GM12872 (cell line): ENCODE measurements at regions not wholly inside any gene's neighbourhood (a gene's known extent, or its start where the extent isn't known, plus 50 kb on each side); places are given as distances from the start of the nearest gene placed in this dataset.

Experiments
- CTCF ChIP-seq: IDR thresholded peaks from 3 replicates; pipeline ENCODE4 v1.5.1; 2011; ENCODE audit warnings: low read depth, mild to moderate bottlenecking, low read length, moderate library complexity; ENCODE audit not compliant: insufficient read depth

DNA sequence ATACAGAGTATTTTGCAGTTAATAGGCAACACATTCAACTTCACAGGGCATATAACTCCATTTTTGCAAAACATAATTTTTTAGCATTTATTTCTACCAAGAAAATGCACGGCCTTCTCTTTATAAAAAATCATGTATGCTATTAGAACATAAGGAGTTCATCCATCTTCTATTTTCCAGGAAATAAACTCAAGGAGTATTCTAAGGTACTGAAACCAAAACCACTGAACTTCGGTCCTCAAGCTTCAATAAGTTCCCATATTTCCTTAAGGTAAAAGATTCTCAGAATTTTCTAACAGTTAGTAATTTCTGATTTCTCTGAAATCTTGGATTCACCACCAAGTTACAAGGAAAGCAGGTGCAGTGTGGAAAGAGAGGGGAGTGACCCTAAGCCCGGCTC is 113.3 kb upstream of the DIO2 start:
- no peak for TF ChIP-seq CTCF

DNA sequence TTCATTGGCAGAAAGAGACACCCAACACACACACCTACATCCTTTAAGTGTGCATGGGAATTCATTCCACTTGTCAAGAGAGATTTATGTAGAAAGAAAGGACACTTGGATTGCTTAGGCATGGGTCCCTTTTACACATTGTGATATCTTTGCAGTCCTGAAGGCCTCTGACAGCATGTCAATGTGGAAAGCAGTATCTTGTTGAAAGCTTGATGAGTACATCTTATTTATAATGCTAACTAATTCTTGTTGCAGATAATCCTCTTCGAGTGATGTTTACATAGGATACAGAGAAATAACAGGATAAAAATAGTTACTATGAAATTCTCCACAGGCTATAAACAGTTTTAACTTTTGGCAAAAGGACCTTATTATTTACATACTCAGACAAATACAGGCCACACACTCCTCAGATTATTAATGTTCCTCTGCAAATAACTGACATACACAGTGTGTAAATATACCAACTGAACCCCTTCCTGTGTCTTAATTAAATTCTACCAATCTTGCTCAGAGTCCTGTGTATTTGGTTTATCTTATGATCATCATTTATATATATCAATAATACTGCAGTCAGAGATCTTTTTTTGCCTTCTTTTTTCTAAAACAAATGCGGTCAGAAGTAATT is 111.8 kb upstream of the DIO2 start:
- no peak for TF ChIP-seq CTCF

GRCh38 chr14:80316441-80316840 is 105.1 kb upstream of the DIO2 start:
- TF ChIP-seq CTCF = no peak

GRCh38 chr14:80315681-80316080 is 104.4 kb upstream of the DIO2 start:
- no peak for TF ChIP-seq CTCF

DNA sequence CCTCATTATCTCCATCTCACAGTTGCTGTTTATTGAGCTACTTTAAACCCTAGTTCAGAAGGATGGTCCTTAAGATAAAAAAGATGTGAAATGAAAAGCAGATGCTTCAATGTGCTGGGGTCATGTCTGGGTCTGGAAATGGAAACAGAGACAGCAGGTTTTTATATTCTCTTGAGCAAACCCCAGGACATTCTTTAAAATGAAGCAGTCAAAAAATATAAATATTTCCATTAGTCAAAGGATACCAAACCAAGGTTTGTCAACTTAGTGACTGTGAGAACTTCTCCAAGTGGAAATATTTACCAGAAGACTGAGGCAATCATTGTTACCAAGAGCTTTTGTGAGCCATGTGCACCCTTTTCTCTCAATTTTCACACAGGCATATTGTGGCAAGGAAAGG is 102.5 kb upstream of the DIO2 start:
- no peak for TF ChIP-seq CTCF

DNA sequence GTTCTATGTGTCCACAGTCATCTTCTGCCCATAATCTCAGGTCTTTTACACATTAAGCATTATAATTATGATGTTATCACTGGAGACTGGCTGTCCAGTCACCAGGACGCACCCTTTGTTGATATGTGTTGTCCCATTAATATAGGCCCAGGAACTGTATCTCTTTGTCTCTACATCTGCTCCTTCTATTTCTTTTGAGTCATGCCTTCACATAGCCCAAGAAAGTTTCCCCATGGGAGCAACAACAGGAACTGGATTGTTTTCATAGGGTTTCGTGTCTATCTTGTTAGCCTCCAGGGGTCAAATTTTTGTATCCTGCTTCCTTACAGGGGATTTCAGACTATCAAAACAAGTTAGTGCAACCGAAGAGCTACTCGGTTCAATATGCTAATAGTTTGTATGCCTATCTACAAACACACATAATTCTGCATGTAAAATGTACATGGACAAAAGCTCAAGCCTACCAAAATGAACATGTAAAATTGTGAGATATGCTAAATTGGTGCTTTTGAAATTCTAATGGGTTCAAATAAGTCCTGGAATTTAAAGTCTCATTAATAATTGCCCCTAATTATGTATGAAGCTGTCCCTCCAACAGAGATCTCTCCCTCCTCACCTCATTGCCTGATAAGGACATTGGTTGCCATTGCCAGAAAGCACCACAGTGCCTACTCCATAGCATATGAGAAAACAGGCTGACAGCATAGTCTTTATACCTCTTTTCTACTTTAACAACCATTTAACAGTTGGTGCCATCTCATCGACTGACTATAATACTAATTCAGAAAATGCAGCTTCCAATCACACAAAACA is 99.8 kb upstream of the DIO2 start:
- TF ChIP-seq CTCF = no peak

DNA sequence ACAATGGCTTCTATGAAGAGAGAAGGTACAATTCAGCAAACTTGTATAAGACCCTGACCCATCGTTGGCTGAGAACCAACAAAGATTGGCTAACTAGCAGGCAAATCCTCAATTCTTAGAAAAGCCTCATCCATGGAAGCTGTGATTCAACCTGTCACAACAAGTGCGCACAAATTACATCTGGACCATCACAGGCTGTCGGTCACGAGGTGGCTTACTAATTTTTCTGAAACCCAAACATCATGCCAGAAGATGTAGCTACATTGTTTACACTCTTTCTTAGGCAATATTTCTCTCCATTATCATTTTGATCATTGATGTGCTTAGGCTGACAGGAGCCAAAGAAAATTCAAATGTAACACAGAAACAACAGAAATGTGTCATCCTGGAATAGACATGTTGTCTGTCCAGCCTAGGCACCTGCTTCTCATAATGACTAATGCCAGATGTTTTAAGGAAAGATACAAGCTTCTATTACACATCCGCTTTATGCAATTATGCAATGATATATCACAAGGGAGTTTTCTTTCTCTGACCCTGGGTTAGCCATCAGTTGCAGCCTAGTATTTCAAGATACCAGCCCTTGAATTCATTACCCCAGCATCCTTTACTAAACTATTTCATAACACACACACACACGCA is 92.9 kb upstream of the DIO2 start:
- no peak for TF ChIP-seq CTCF
